SK-N-SH (cell line): ENCODE measurements at regions not wholly inside any gene's neighbourhood (a gene's known extent, or its start where the extent isn't known, plus 50 kb on each side); places are given as distances from the start of the nearest gene placed in this dataset.

ENCODE experiments used
- CTCF ChIA-PET: fragments of 300-600, 350-600 bp; formaldehyde crosslinking; extraction: SDS; loops from one replicate; lab custom pipeline; 2021; lab: Yijun Ruan, JAX
- POLR2A ChIA-PET: fragments of 350-600 bp; sonication (Branson Sonifier 250); formaldehyde crosslinking; extraction: SDS; loops from one replicate; lab custom pipeline; 2020; ENCODE audit warnings: antibody characterized with exemption, inconsistent platforms; lab: Yijun Ruan, JAX
- DNase-seq: peaks from one replicate; pipeline ENCODE4 v3.0.0; 2012
- H2AFZ ChIP-seq: fragments of 200-600 bp; sonication (generic); 2 replicates; pipeline ENCODE4 v1.8.1; 2016; ENCODE audit warnings: antibody characterized with exemption, mild to moderate bottlenecking, low read depth
- H3F3A ChIP-seq: fragments of 200-600 bp; sonication (generic); replicated peaks from 2 replicates; pipeline ENCODE3; 2016; ENCODE audit warnings: antibody characterized with exemption, mild to moderate bottlenecking; ENCODE audit not compliant: insufficient read depth
- H3K27ac ChIP-seq, 2 experiments: fragments of 200-500 bp in 1 of 2; fragments of 200-600 bp in 1 of 2; sonication (Bioruptor generic) in 1 of 2; sonication (generic), shearing (Covaris generic) in 1 of 2; 2 replicates each; pipeline versions ENCODE4 v1.5.1 to v1.6.1; 2014 to 2016; ENCODE audit warnings: low read depth in 2 of 2, inconsistent platforms in 1 of 2, low read length in 1 of 2, mild to moderate bottlenecking in 1 of 2, mixed read lengths in 1 of 2
- H3K27me3 ChIP-seq: fragments of 200-600 bp; sonication (generic), shearing (Covaris generic); 2 replicates; pipeline ENCODE4 v1.6.1; 2016; ENCODE audit warnings: mixed run types; ENCODE audit not compliant: insufficient read depth
- H3K36me3 ChIP-seq, 2 experiments: fragments of 200-500 bp in 1 of 2; fragments of 200-600 bp in 1 of 2; sonication (Bioruptor generic) in 1 of 2; sonication (generic) in 1 of 2; replicated peaks in 1 of 2; 2 replicates each; pipeline versions ENCODE3 to v1.5.1; 2014 to 2016; ENCODE audit warnings: low read length in 1 of 2, mild to moderate bottlenecking in 1 of 2; ENCODE audit not compliant: insufficient read depth in 2 of 2, control insufficient read depth in 1 of 2
- H3K4me1 ChIP-seq, 2 experiments: fragments of 200-500 bp in 1 of 2; fragments of 200-600 bp in 1 of 2; sonication (Bioruptor generic) in 1 of 2; sonication (generic), shearing (Covaris generic) in 1 of 2; 2 replicates each; pipeline versions ENCODE4 v1.5.1 to v1.6.1; 2014 to 2016; ENCODE audit warnings: low read depth in 1 of 2, low read length in 1 of 2, mixed run types in 1 of 2; ENCODE audit not compliant: insufficient read depth in 2 of 2, control insufficient read depth in 1 of 2
- H3K4me2 ChIP-seq: fragments of 200-600 bp; sonication (generic), shearing (Covaris generic); 2 replicates; pipeline ENCODE4 v1.6.1; 2017; ENCODE audit warnings: mixed run types
- H3K4me3 ChIP-seq, 2 experiments: fragments of 200-500 bp in 1 of 2; fragments of 200-600 bp in 1 of 2; sonication (Bioruptor generic) in 1 of 2; sonication (generic), shearing (Covaris generic) in 1 of 2; 2 replicates each; pipeline versions ENCODE4 v1.5.1 to v1.8.1; 2014 to 2016; ENCODE audit warnings: low read depth in 2 of 2, inconsistent platforms in 1 of 2, low read length in 1 of 2, mild to moderate bottlenecking in 1 of 2, mixed read lengths in 1 of 2, moderate library complexity in 1 of 2
- H3K79me2 ChIP-seq: fragments of 200-600 bp; sonication (generic); 2 replicates; pipeline ENCODE4 v1.8.1; 2017; ENCODE audit warnings: mild to moderate bottlenecking; ENCODE audit not compliant: insufficient read depth
- H3K9ac ChIP-seq: fragments of 200-600 bp; sonication (generic); 2 replicates; pipeline ENCODE4 v1.6.1; 2017; ENCODE audit warnings: mixed run types
- H3K9me2 ChIP-seq: fragments of 200-600 bp; sonication (generic); 2 replicates; pipeline ENCODE4 v1.6.1; 2017; ENCODE audit warnings: mixed run types
- H3K9me3 ChIP-seq: fragments of 200-600 bp; sonication (generic); 2 replicates; pipeline ENCODE4 v1.6.1; 2017; ENCODE audit warnings: mixed run types, mild to moderate bottlenecking, moderate library complexity
- H4K20me1 ChIP-seq: fragments of 200-600 bp; sonication (generic); 2 replicates; pipeline ENCODE4 v1.6.1; 2017; ENCODE audit warnings: mild to moderate bottlenecking, mixed run types; ENCODE audit not compliant: insufficient read depth
- ELF1 ChIP-seq: IDR thresholded peaks from 2 replicates; pipeline ENCODE4 v1.4.0; 2012
- EP300 ChIP-seq, 2 experiments: IDR thresholded peaks; 2 replicates each; pipeline versions ENCODE4 v1.4.0 to v1.6.1; 2012; ENCODE audit warnings: borderline replicate concordance in 1 of 2, low read depth in 1 of 2, low read length in 1 of 2
- EZH2phosphoT487 ChIP-seq: fragments of 200-600 bp; sonication (generic); IDR thresholded peaks from 2 replicates; pipeline ENCODE4 v1.6.1; 2017; ENCODE audit warnings: low read depth, mixed run types, mild to moderate bottlenecking, antibody characterized with exemption, moderate library complexity, borderline replicate concordance
- FOSL2 ChIP-seq: IDR thresholded peaks from 2 replicates; pipeline ENCODE4 v1.4.0; 2012; ENCODE audit warnings: low read depth, mild to moderate bottlenecking, moderate library complexity, borderline replicate concordance
- FOXM1 ChIP-seq: IDR thresholded peaks from 2 replicates; pipeline ENCODE4 v1.4.0; 2012; ENCODE audit warnings: low read depth, mild to moderate bottlenecking
- JUND ChIP-seq: IDR thresholded peaks from 2 replicates; pipeline ENCODE4 v1.4.0; 2012
- MEF2A ChIP-seq: IDR thresholded peaks from 2 replicates; pipeline ENCODE4 v1.4.0; 2012; ENCODE audit warnings: low read depth, borderline replicate concordance
- MXI1 ChIP-seq: IDR thresholded peaks from 2 replicates; pipeline ENCODE4 v1.6.1; 2012; ENCODE audit warnings: mild to moderate bottlenecking, low read depth, low read length, improper control_type of control experiment
- NFIC ChIP-seq: IDR thresholded peaks from 2 replicates; pipeline ENCODE4 v1.4.0; 2012; ENCODE audit warnings: borderline replicate concordance
- POLR2AphosphoS5 ChIP-seq: IDR thresholded peaks from 2 replicates; pipeline ENCODE4 v1.6.1; 2012; ENCODE audit warnings: low read depth, low read length
- RFX5 ChIP-seq: IDR thresholded peaks from 2 replicates; pipeline ENCODE4 v1.6.1; 2012; ENCODE audit warnings: mild to moderate bottlenecking, improper control_type of control experiment, low read length
- RXRA ChIP-seq: IDR thresholded peaks from 2 replicates; pipeline ENCODE4 v1.4.0; 2012; ENCODE audit warnings: low read depth, mild to moderate bottlenecking, borderline replicate concordance
- TAF1 ChIP-seq: IDR thresholded peaks from 2 replicates; pipeline ENCODE4 v1.6.1; 2012; ENCODE audit warnings: low read depth, mild to moderate bottlenecking, low read length, moderate library complexity, borderline replicate concordance
- YY1 ChIP-seq: IDR thresholded peaks from 2 replicates; pipeline ENCODE4 v1.4.0; 2012; ENCODE audit warnings: low read depth, mild to moderate bottlenecking
- WGBS: methylation state at CpG from one replicate; pipeline ENCODE4 v1.1.6; 2017; ENCODE audit warnings: low lambda C conversion rate; 5-methylcytosine and 5-hydroxymethylcytosine counted together
- TF ChIP-seq, protein P1 (sequence below): fragments of 200-600 bp; sonication (generic); IDR thresholded peaks from 2 replicates; pipeline ENCODE4 v1.6.1; 2017; ENCODE audit warnings: antibody characterized with exemption, mild to moderate bottlenecking, moderate library complexity
- TF ChIP-seq, protein P2 (sequence below): IDR thresholded peaks from 2 replicates; pipeline ENCODE4; 2012
- TF ChIP-seq, protein P3 (sequence below): fragments of 150-350 bp; IDR thresholded peaks from 2 replicates; pipeline ENCODE4 v1.6.1; 2016; ENCODE audit warnings: mild to moderate bottlenecking, low read depth, low read length
- TF ChIP-seq, protein P4 (sequence below): IDR thresholded peaks from 2 replicates; pipeline ENCODE4 v1.4.0; 2012; ENCODE audit warnings: low read depth

DNA sequence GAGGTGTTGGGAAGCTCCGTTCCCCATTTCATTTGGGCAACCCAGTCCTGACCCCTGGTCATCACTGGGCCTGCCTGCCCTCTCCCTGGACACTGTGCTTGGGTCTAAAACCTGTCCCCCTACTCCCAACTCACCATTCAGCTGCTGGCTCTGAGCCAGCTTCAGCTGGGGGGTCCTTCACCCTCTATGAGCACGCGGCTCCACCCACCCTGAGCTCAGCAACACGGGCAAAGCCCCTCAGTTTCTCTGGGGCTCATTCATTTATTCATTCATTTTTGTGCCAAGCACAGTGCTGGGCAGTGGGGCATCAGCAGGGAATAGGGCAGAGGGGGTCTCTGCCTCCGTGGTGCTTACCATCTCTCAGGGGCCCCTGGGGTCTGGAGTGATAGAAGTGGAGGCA is 199.8 kb upstream of the MVB12B start (continued):
- TF ChIP-seq, protein P1, sequence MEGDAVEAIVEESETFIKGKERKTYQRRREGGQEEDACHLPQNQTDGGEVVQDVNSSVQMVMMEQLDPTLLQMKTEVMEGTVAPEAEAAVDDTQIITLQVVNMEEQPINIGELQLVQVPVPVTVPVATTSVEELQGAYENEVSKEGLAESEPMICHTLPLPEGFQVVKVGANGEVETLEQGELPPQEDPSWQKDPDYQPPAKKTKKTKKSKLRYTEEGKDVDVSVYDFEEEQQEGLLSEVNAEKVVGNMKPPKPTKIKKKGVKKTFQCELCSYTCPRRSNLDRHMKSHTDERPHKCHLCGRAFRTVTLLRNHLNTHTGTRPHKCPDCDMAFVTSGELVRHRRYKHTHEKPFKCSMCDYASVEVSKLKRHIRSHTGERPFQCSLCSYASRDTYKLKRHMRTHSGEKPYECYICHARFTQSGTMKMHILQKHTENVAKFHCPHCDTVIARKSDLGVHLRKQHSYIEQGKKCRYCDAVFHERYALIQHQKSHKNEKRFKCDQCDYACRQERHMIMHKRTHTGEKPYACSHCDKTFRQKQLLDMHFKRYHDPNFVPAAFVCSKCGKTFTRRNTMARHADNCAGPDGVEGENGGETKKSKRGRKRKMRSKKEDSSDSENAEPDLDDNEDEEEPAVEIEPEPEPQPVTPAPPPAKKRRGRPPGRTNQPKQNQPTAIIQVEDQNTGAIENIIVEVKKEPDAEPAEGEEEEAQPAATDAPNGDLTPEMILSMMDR, result no peak
- TF ChIP-seq NFIC, result no peak
- no peak for TF ChIP-seq RXRA
- no peak for TF ChIP-seq EP300 (IDR thresholded peaks at IDR 0.05; ENCODE audit: borderline replicate concordance in 1 of 2, low read depth in 1 of 2, low read length in 1 of 2)
- no peak for TF ChIP-seq ELF1
- TF ChIP-seq POLR2AphosphoS5, result no peak
- TF ChIP-seq, protein P2, sequence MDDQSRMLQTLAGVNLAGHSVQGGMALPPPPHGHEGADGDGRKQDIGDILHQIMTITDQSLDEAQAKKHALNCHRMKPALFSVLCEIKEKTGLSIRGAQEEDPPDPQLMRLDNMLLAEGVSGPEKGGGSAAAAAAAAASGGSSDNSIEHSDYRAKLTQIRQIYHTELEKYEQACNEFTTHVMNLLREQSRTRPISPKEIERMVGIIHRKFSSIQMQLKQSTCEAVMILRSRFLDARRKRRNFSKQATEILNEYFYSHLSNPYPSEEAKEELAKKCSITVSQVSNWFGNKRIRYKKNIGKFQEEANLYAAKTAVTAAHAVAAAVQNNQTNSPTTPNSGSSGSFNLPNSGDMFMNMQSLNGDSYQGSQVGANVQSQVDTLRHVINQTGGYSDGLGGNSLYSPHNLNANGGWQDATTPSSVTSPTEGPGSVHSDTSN, result no peak
- TF ChIP-seq FOXM1, result no peak
- TF ChIP-seq FOSL2, result no peak

DNA sequence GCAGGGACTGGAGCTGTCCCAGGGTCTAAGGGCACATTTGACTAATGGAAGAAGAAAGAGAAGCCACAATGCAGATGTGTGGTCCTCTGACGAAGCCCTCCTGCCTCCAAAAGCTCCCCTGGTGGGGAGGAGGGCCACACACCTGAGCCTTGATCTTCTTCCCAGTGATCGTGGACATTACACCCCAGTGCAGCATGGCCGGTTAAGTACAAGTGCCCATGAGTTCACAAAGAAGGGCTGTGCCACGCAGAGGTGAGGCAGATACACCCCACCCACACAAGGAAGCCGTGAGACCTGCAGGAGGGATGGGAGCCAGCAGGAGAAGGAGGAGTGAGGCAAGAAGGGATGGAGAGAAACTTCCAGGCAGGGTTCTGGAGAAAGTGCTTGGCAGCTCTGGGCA is 199.0 kb upstream of the MVB12B start:
- Histone ChIP-seq H3K79me2 (no peaks in the 10 kb centered on the region), H3K27me3 (peaks cover 13% of the 10 kb centered on the region; the same call in 1 of the 2 replicates), H3F3A (no peaks in the 10 kb centered on the region), H3K9me3 (no peaks in the 10 kb centered on the region)
- peak; percentile 3 for DNase-seq
- 42% methylated on average over 5 of the region's 5 CpGs for WGBS
- TF ChIP-seq FOSL2, result no peak
- TF ChIP-seq, all 33 proteins: peak for 0
- no peak overlapping the region for H3K9ac ChIP-seq
- no peak overlapping the region for H2AFZ ChIP-seq
- no peaks in the 10 kb centered on the region for H3K9me2 ChIP-seq
- no peak overlapping the region for H3K27ac ChIP-seq
- no peak overlapping the region for H3K4me3 ChIP-seq
- no peaks in the 10 kb centered on the region for H3K36me3 ChIP-seq
- H3K4me1 ChIP-seq, result peaks cover 0 to 14% of the 10 kb centered on the region in 2 experiments; a peak in 1 of 4 replicates
- ChIA-PET CTCF (no interaction called here), POLR2A (no interaction called here)
- H4K20me1 ChIP-seq, result no peaks in the 10 kb centered on the region
- H3K4me2 ChIP-seq, result no peak overlapping the region

DNA sequence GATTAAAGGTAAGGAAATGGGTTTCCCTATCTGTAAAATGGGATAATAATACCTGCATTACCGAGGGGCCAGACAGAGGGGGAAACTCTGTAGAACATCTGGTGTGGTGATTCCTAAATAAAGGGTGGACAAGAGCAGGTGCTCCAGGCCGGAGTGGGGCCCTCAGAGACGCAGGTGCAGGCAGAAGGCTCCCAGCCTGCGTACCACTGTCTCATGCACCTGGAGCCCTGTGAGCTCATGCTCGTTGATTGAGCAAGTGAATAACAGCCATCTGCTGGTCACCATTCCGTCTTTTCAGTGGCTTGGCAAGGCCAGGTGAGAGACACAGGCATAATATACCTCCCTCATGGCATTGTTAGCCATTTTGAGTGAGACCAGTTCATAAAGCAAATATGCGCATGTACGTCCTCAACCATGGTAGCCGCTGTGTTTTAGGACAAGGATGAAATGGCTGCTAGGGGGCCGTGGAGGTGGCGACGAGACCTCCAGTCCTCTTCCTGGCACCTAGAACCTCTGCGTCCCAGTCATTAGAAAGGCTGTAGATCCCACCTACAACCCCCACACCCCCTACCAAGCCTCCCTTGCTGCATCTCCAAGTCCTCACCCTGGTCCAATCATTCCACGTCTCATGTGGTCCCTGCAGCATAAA is 198.0 kb upstream of the MVB12B start:
- CTCF ChIA-PET, result no interaction called here

More for the DNA sequence above, 198.0 kb upstream of the MVB12B start:
- H3K9ac ChIP-seq, result no peak overlapping the region
- no peak overlapping the region for H2AFZ ChIP-seq
- no peaks in the 10 kb centered on the region for H4K20me1 ChIP-seq
- H3K9me3 ChIP-seq, result no peaks in the 10 kb centered on the region
- H3F3A ChIP-seq, result no peaks in the 10 kb centered on the region
- POLR2A ChIA-PET, result no interaction called here
- H3K4me1 ChIP-seq, result peaks cover 0 to 14% of the 10 kb centered on the region in 2 experiments; a peak in 1 of 4 replicates
- H3K27me3 ChIP-seq, result peaks cover 2% of the 10 kb centered on the region; the same call in 1 of the 2 replicates
- 73% methylated on average over 13 of the region's 14 CpGs for WGBS
- no peaks in the 10 kb centered on the region for H3K79me2 ChIP-seq
- no peak overlapping the region for H3K27ac ChIP-seq
- H3K4me3 ChIP-seq, result no peak overlapping the region
- TF ChIP-seq, protein P3, sequence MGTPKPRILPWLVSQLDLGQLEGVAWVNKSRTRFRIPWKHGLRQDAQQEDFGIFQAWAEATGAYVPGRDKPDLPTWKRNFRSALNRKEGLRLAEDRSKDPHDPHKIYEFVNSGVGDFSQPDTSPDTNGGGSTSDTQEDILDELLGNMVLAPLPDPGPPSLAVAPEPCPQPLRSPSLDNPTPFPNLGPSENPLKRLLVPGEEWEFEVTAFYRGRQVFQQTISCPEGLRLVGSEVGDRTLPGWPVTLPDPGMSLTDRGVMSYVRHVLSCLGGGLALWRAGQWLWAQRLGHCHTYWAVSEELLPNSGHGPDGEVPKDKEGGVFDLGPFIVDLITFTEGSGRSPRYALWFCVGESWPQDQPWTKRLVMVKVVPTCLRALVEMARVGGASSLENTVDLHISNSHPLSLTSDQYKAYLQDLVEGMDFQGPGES, result no peak
- TF ChIP-seq, protein P4, sequence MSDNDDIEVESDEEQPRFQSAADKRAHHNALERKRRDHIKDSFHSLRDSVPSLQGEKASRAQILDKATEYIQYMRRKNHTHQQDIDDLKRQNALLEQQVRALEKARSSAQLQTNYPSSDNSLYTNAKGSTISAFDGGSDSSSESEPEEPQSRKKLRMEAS, result no peak
- no peak for TF ChIP-seq MEF2A
- no peak for TF ChIP-seq TAF1
- no peak for TF ChIP-seq RFX5
- no peak for TF ChIP-seq MXI1
- TF ChIP-seq JUND, result no peak
- TF ChIP-seq NFIC, result no peak
- TF ChIP-seq, protein P1, result no peak
- TF ChIP-seq EP300 (IDR thresholded peaks at IDR 0.05; ENCODE audit: borderline replicate concordance in 1 of 2, low read depth in 1 of 2, low read length in 1 of 2), result no peak
- no peak for TF ChIP-seq EZH2phosphoT487
- TF ChIP-seq YY1, result no peak
- TF ChIP-seq FOSL2, result no peak
- H3K9me2 ChIP-seq, result no peaks in the 10 kb centered on the region
- H3K4me2 ChIP-seq, result no peak overlapping the region
- H3K36me3 ChIP-seq, result no peaks in the 10 kb centered on the region
- DNase-seq, result peak; percentile 4
